ENCODE measurements at regions not wholly inside any gene's neighbourhood (a gene's known extent, or its start where the extent isn't known, plus 50 kb on each side); places are given as distances from the start of the nearest gene placed in this dataset.

DNA sequence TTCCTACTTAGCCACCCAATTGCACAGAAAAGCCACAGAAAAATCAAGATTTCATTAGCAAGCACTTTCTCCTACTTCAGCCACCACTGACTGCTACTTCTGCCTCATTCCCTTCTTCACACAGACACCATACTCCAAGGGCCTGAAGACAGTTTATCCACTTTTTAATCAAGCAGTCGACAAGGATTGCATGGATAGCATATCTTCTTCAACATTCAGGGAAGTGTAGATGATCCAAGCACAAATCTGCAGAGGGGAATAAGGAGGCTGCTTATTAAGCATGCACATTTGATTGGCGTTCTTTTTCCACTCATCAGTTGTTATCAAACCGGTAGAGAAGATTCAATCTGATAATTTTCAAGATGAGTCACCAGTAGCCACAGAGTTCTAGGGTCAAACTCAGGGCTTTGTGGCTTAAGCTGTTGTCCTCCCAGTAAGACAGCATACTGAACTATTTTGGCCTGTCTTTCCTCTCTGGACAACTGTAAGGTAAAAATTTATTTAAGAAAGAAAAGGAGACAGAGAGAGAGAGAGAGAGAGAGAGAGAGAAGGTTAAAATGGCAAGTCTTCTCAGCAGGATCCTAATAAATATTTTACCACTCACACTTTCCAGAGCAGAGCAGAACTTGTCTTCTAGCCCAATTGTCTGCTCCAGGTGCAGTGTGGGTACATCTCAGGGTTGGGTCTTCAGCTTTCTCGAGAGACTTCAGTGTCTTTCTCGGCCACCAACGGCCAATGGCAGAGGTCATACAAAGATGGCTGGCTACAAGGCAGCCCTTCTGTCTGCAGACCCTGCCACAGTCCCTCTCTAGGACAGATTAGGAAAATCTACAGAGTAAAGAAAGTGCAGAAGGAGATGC is 80.6 kb upstream of the BHLHE40 start:
- TF ChIP-seq, protein P1, sequence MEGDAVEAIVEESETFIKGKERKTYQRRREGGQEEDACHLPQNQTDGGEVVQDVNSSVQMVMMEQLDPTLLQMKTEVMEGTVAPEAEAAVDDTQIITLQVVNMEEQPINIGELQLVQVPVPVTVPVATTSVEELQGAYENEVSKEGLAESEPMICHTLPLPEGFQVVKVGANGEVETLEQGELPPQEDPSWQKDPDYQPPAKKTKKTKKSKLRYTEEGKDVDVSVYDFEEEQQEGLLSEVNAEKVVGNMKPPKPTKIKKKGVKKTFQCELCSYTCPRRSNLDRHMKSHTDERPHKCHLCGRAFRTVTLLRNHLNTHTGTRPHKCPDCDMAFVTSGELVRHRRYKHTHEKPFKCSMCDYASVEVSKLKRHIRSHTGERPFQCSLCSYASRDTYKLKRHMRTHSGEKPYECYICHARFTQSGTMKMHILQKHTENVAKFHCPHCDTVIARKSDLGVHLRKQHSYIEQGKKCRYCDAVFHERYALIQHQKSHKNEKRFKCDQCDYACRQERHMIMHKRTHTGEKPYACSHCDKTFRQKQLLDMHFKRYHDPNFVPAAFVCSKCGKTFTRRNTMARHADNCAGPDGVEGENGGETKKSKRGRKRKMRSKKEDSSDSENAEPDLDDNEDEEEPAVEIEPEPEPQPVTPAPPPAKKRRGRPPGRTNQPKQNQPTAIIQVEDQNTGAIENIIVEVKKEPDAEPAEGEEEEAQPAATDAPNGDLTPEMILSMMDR (conservative IDR thresholded peaks at IDR 0.05 in 1 of 2, IDR thresholded peaks at IDR 0.05 in 1 of 2; ENCODE audit: low read depth in 1 of 2, low read length in 2 of 2), result no peak
- TF ChIP-seq EZH2 (IDR thresholded peaks at IDR 0.05; ENCODE audit: low read length, missing control alignments), result no peak

All from fibroblast of lung (primary cell).